ENCODE measurements at regions not wholly inside any gene's neighbourhood (a gene's known extent, or its start where the extent isn't known, plus 50 kb on each side); places are given as distances from the start of the nearest gene placed in this dataset.

DNA sequence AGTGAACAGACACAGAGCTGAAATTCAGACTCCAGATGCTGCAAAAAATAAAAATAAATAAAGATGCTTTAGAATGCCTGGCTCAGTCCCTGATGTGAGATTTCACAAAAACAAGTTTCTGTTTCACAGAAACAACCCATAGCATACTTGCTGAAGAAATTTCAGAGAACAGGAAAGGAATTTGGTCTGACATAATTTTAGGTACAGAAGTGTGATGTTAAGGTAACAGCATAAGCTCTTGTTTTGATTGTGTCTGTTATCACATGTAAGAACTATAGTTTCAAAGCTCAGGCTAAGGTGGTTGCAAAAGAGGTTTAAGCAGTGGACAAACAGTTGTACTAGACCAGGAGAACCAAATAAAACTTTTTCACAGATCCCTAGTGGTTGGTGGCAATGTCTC is 152.1 kb downstream of the PTGER3 start:
- no peak for DNase-seq

DNA sequence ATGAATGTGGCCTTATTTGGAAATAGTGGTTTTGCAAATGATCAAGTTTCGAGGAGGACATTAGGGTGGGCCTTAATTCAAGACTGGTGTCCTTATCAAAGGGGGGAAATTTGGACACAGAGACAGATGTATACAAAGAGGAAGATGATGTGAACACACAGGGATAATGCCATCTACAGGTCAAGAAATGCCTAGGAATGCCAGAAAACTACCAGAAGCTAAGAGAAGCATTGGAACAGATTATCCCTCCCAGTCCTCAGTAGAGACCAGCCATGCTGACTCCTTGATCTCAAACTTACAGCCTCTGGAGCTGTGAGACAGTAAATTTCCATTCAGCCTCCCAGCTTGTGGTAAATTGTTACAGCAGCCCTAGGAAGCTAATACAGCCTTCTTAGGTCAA is 151.4 kb downstream of the PTGER3 start:
- DNase-seq, result peak in 1 of 3 experiments; percentile 20

DNA sequence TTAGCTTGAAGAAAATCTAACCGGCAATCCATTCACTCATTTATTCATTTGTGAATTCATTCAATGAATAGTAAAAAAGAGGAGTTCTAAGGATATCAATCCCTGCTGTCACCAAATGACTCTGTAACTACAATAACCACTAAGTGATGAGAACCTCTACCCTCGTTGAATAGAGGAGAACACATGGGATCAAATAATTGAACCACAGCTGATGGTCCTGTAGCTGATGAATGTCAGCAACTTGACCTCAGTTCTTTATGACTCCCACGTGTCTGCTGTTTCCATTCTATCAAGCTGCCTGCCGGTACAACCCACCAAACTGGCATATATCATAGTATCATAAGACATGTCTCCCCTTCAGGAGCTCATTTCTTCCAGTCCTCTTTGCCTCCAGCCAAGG is 150.3 kb downstream of the PTGER3 start:
- DNase-seq, result no peak

DNA sequence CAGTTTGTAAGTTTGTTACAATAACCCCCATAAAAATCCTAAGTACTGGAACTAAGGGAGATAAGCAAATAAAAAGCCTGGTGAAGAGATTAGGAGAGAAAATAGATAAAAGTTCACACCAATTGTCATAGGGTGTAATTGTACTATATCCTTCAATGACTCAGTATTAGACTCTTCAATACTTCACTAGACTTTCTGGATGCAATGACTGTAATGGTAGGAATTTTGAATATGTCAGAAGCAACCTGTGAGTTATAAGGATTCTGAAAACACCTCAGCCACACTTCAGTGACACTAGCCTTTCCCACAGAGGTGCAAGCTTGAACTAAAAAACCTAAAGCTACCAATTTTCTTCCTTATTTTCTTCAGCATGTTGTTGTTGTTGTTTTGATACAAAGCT is 147.9 kb downstream of the PTGER3 start:
- no peak for DNase-seq

DNA sequence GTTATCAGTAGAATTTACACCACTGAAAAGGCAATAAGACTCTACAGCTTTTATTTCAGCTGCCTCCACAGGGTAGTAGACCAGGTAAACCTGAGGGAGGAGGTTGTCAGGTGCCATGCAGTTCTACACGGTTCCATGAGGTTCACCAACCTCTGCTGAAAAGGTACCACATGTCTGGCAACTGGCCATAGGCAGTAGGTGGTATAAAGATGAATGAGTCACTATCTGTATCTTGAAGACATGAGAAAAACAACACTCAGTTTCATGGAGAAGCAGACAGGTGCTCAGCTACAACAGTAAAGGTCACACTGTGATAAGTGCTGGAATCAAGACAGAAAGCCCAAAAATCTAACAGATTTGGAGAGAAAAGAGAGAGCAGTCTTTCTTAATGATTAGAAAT is 145.4 kb downstream of the PTGER3 start:
- DNase-seq, result no peak

DNA sequence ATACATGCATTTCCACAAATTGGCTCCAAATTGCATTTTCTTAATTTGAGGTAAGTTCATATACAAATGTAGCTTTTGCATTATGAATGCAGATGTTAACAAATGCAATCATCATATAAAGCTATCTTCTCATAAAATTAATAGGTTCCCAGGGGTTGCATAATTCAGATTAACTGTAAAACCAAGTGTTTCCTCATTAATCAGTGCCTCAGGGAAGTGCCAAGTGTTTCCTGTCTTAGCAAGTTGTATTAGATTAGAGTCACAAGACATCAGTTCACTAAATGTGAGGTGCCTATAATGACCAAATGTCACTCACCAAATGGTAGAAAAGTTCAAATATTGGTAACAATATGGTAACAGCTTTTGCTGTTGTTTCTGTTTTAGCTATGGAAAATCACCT is 140.8 kb downstream of the PTGER3 start:
- DNase-seq, result no peak

DNA sequence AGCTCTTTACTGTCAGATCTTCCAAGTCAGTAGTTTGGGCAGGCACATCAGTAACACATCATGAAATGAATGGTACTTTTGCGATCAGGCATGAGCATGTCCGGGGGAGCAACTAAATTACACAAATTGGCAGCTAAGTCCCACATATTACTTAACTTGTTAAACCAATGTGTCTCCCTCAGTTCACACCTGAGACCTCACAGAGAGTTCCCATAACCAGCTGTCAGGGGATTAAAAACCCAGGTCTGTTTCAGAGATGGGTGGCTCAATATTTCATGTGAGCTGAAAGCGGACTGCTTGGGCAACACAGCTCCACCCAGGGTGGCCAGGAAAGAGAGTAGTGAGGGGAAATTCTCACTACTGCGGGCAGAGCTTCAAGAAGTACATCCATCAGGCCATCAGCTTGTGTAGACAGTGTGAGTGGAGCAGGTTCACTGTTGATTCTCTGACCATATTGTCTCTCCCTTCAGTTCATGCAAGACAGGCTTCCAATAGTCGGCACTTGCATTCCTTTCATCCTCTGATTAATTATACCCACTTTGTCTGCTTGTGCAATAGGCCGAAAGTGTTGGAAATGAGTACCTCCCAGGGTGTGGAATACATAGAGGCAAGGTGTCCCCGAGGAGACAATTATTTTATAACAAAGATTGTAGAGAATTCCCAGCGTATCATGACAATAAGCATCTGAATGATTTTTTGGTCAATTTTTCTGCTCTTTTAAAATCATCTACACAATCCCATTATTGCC is 139.9 kb downstream of the PTGER3 start:
- no peak for DNase-seq

DNA sequence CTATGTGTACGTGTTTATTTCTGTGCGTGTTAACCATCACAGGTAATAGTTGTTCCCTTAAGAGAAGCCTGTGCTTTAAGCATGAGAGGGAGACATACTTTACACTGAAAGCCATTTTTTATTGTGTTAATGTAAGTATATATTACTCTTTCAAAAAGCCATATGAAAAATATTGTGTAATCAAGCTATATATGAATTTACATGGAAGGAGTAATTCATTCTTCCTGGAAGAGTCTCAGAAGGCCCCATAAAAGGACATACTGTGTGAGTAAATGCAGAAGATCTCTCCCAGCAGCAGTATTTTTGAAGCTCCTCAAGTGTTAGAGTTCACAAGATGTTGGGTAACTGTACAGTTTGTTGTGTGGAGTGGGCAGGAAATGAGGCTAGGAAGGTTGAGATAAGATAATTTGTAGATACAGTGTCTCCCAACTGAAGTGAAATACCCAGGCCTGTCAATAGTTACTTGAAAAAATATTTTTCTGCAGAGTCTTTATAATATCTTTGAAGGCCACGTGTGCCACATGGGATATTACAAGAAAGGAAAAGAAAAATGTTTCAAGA is 138.3 kb downstream of the PTGER3 start:
- no peak for DNase-seq

DNA sequence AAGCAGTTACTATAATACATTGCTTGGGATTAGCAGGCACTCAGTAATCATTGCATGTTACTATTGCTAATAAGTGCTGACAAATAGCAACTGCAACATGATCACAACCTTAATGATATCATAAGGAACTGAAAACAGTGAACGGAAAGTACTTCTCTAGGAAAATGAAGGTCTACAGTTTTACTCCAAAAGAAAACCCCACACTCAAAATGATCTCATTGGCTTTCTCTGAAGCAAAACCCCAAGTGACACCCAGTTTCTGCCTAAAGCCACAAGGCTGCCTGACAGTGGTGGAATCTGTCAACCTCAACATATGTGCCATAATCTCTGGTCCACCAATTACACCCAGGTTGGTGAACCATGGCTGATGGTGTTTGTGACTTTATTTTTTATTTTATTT is 137.6 kb downstream of the PTGER3 start:
- DNase-seq, result no peak

DNA sequence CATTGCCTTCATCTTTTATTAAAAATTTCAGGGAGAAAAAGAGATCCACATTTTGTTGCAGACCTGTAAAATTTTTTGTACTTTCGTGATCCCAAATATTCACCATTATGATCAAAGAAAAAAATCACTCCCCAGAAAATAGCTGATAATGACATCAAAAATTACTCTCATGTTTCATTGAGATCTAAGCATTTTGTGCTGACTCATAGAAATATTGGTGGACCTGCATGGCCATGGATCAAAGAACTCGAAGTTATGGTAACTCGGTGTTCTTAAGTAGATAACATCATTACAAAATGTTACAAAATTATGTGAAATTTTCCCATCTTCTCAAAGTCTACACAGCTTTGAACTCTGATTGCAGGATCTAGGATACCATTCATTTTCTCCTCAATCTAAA is 135.8 kb downstream of the PTGER3 start:
- DNase-seq, result no peak

DNA sequence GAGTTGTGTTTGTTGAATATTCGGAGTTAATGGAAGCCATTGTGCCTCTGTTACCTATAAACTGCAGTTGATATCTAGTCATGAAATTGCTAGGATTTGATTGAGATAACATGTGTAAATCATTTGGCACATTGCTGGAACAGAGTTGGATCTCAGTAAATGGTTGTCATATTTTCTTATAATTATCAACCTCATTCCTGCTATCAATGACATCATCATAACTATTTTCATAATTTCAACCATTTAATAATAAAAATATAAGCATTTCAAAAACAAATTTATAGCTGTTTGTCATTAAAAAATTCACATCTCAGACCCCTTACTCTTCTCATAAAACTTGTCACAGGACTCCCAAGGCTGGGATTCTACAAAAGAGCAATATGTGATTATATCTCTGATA is 133.4 kb downstream of the PTGER3 start:
- no peak for DNase-seq

DNA sequence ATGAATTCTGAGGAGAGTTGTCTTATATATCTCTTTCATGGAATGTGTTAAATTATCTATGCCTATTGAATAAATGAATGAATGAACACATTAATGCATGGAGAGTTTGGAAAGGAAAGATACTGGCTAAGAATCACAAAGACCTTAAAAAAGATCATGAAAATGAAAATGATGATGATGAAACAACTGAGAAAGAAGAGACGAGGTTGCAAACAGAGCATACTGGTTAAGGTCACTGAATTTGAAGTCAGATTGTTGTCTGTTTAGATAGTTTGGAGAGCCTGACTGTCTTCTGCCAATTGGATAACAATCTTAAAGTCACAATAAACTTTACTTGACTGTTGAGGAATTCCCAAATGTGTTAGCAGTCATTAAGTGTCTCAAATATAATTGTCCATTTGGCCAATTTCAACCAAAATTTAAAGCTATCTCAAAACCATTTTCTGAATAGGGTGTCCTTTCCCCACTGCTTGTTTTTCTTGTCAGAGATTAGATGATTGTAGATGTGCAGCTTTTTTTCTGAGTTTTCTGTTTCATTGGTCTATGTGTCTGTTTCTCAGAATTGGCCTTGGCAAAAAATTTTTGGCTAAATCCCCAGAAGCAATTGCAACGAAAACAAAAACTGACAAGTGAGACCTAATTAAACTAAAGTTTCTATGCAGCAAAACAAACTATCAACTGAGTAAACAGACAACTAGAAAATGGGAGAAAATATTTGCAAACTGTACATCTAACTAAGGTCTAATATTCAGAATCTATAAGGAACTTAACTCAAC is 132.2 kb downstream of the PTGER3 start:
- no peak for DNase-seq

DNA sequence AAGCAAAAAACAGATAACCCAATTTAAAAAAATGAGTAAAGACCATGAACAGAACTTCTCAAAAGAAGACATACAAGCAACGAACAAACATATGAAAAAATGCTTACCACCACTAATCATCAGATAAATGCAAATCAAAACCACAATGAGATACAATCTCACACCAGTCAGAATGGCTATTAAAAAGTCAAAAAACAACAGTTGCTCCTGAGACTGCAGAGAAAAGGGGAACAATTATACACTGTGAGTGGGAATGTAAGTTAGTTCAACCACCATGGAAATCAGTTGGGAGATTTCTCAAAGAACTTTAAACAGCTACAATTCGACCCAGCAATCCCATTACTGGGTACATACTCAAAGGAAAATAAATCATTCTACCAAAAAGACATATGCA is 131.6 kb downstream of the PTGER3 start:
- DNase-seq, result no peak

DNA sequence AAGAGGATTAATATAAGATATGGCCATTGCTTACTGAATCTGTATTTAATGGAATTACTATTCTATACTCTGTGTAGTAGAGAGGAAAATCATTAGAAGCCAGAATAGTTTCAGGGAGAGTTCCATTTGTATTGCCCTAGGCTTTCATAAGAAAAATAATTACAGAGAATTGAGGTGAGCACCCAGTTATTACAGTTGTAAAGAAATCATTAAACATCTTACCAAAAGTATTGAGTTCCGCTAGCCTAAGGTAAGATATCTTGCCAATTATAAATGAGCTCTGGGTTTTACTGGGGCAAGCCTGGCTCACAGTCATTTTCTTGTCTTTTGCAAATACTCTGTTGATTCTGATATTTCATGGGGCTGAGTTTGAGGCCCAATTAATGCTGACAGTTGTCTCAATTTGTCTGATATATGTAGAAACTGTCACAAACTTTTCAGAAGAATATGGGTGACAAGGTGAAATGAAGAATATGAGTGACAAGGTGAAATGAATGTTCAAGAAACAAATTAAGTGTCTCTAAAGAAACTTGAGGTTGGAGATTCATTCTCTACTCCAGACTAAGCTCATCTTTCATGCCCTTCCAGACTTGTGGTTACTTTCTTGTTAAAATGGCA is 127.8 kb downstream of the PTGER3 start:
- no peak for DNase-seq
